ENCODE measurements at regions not wholly inside any gene's neighbourhood (a gene's known extent, or its start where the extent isn't known, plus 50 kb on each side); places are given as distances from the start of the nearest gene placed in this dataset.
"Not testable (repeated sequence)": the region's sequence is repeated elsewhere in the genome, so short reads cannot be mapped to it uniquely, and the experiment has no call there.

DNA sequence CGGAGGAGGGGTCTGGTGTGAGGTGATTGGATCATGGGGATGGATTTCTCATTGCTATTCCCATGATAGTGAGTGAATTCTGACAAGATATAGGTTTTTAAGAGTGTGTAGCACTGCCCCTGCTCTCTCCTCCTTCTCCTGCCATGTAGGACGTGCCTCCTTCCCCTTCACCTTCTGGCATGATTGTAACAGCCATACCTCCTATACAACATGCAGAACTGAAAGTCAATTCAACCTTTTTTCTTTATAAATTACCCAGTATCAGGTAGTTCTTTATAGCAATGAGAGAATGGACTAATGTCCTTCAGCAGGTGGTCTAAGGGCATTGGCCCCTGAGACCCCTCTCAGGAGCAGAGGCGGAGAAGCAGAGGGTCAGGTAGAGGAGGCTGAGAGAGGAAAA, 168.7 kb upstream of the ETV3 start:
- H3K9me3 Mint-ChIP-seq (ENCODE audit: unreplicated experiment) = no peaks in the 10 kb centered on the region
- H3K27me3 Mint-ChIP-seq (ENCODE audit: unreplicated experiment) = no peaks in the 10 kb centered on the region
- H3K4me1 Mint-ChIP-seq (ENCODE audit: unreplicated experiment) = peaks cover 12% of the 10 kb centered on the region
- H3K27ac Mint-ChIP-seq (ENCODE audit: unreplicated experiment) = no peak overlapping the region
- no peaks in the 10 kb centered on the region for H3K36me3 Mint-ChIP-seq (ENCODE audit: low read depth, unreplicated experiment)
- DNase-seq (ENCODE audit: low spot score) = no peak
- no peak overlapping the region for H3K4me3 Mint-ChIP-seq (ENCODE audit: unreplicated experiment)
- TF ChIP-seq, protein P1, sequence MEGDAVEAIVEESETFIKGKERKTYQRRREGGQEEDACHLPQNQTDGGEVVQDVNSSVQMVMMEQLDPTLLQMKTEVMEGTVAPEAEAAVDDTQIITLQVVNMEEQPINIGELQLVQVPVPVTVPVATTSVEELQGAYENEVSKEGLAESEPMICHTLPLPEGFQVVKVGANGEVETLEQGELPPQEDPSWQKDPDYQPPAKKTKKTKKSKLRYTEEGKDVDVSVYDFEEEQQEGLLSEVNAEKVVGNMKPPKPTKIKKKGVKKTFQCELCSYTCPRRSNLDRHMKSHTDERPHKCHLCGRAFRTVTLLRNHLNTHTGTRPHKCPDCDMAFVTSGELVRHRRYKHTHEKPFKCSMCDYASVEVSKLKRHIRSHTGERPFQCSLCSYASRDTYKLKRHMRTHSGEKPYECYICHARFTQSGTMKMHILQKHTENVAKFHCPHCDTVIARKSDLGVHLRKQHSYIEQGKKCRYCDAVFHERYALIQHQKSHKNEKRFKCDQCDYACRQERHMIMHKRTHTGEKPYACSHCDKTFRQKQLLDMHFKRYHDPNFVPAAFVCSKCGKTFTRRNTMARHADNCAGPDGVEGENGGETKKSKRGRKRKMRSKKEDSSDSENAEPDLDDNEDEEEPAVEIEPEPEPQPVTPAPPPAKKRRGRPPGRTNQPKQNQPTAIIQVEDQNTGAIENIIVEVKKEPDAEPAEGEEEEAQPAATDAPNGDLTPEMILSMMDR (IDR thresholded peaks at IDR 0.05; ENCODE audit: unreplicated experiment) = no peak

DNA sequence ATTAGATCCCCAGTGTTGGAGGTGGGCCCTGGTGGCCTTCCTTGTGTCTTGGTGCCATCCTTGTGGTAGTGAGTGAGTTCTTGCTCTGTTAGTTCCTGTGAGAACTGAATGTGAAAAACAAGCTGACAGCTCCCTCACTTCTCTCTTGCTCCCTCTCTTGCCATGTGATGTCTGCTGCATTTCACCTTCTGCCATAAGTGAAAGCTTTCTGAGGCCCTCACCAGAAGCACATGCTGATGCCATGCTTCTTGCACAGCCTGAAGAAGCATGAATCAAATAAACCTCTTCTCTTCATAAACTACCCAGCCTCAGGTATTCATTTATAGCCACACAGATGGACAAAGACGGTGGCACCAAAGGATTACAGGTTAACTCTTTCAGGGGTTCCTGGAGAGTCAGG, 166.1 kb upstream of the ETV3 start:
- DNase-seq (ENCODE audit: low spot score) = no peak
- Mint-ChIP-seq H3K4me1 (ENCODE audit: unreplicated experiment) (no peaks in the 10 kb centered on the region), H3K4me3 (ENCODE audit: unreplicated experiment) (no peak overlapping the region), H3K9me3 (ENCODE audit: unreplicated experiment) (no peaks in the 10 kb centered on the region), H3K27me3 (ENCODE audit: unreplicated experiment) (no peaks in the 10 kb centered on the region), H3K27ac (ENCODE audit: unreplicated experiment) (peak overlapping the region; percentile 23), H3K36me3 (ENCODE audit: low read depth, unreplicated experiment) (no peaks in the 10 kb centered on the region)
- TF ChIP-seq, protein P1 (IDR thresholded peaks at IDR 0.05; ENCODE audit: unreplicated experiment) = no peak

DNA sequence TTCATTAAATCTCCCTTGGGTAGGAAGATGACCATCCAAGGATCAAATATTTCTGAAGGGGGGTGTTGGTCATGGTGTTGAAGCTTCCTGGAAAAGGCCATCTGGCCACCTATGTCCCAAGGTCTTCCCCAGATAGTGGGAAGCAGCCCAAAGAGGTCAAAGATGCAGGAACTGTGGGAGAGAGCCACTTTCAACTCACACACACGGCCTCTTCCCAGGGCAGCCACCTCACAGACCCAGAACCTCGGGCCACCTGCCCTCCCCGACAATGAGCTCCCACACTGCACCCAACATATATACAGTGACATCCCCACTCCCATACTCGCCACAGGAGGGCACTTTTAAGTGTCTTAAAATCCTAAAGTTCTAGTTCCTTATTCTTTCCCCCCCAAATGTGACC, 164.5 kb upstream of the ETV3 start:
- no peak for DNase-seq (ENCODE audit: low spot score)
- TF ChIP-seq, protein P1 (IDR thresholded peaks at IDR 0.05; ENCODE audit: unreplicated experiment) = no peak
- Mint-ChIP-seq H3K27ac (ENCODE audit: unreplicated experiment) (no peak overlapping the region), H3K27me3 (ENCODE audit: unreplicated experiment) (no peaks in the 10 kb centered on the region), H3K36me3 (ENCODE audit: low read depth, unreplicated experiment) (no peaks in the 10 kb centered on the region), H3K9me3 (ENCODE audit: unreplicated experiment) (no peaks in the 10 kb centered on the region), H3K4me3 (ENCODE audit: unreplicated experiment) (no peak overlapping the region), H3K4me1 (ENCODE audit: unreplicated experiment) (no peaks in the 10 kb centered on the region)

DNA sequence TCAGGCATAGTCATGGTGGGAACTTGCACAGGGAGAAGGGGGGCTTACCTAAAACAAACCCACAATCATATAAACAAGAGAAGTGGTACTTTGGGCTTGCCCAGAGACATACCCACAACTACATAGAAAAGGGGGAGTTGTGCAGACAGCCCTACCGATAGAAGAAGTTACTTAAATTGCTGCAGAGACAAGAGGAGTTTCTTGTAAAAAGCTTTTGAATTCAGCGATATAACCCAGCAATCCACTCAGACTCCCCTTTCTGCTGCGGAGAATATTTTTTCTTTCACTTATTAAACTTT, 164.0 kb upstream of the ETV3 start:
- Mint-ChIP-seq H3K27ac (ENCODE audit: unreplicated experiment) (no peak overlapping the region), H3K36me3 (ENCODE audit: low read depth, unreplicated experiment) (no peaks in the 10 kb centered on the region), H3K9me3 (ENCODE audit: unreplicated experiment) (no peaks in the 10 kb centered on the region), H3K4me1 (ENCODE audit: unreplicated experiment) (no peaks in the 10 kb centered on the region), H3K27me3 (ENCODE audit: unreplicated experiment) (no peaks in the 10 kb centered on the region), H3K4me3 (ENCODE audit: unreplicated experiment) (no peak overlapping the region)
- no peak for DNase-seq (ENCODE audit: low spot score)
- TF ChIP-seq, protein P1 (IDR thresholded peaks at IDR 0.05; ENCODE audit: unreplicated experiment) = no peak

DNA sequence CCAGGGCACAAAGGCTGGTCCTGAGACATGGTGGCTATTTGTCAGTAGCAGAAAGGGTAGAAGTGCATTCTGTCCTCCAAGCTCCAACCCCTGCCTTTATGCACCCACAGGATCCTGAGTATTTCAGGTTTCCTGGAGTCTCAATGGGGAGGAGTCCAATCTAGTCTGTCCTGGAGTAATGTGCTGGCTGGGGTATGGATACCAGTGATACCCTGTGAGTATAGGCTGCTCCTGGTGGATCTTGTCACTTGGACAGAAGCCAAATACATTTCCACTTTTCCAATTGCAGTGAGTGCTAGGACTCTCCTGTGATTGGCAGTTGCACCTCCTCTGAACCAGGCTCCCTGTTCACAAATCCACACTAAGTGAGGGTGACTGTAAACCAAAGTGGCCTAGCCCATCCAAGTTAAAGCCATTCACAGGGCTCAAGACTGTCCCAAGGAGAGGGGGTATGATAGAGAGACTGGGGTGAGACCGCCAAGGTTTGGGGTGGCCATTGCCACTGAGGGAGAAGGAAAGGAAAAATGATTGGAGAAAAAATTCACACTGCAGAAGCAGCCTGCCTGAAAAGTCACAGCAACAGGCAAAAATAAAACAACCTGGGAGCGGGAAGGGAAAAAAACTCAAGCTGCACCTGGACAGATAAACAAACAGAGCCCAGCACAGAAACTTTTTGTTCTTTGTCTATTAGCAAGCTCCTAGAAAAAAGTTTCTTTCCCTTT, 163.4 kb upstream of the ETV3 start:
- Mint-ChIP-seq H3K4me1 (ENCODE audit: unreplicated experiment) (no peaks in the 10 kb centered on the region), H3K27ac (ENCODE audit: unreplicated experiment) (no peak overlapping the region), H3K9me3 (ENCODE audit: unreplicated experiment) (no peaks in the 10 kb centered on the region), H3K4me3 (ENCODE audit: unreplicated experiment) (no peak overlapping the region), H3K36me3 (ENCODE audit: low read depth, unreplicated experiment) (no peaks in the 10 kb centered on the region), H3K27me3 (ENCODE audit: unreplicated experiment) (no peaks in the 10 kb centered on the region)
- no peak for DNase-seq (ENCODE audit: low spot score)
- TF ChIP-seq, protein P1 (IDR thresholded peaks at IDR 0.05; ENCODE audit: unreplicated experiment) = no peak

GRCh38 chr1:157294387-157295145, 156.4 kb upstream of the ETV3 start:
- not testable (repeated sequence) for H3K27me3 Mint-ChIP-seq (ENCODE audit: unreplicated experiment); DNase-seq (ENCODE audit: low spot score); H3K4me3 Mint-ChIP-seq (ENCODE audit: unreplicated experiment); H3K27ac Mint-ChIP-seq (ENCODE audit: unreplicated experiment); H3K9me3 Mint-ChIP-seq (ENCODE audit: unreplicated experiment); H3K4me1 Mint-ChIP-seq (ENCODE audit: unreplicated experiment); H3K36me3 Mint-ChIP-seq (ENCODE audit: low read depth, unreplicated experiment)

Measured in endothelial cell (in vitro differentiated cells).